ENCODE measurements at regions not wholly inside any gene's neighbourhood (a gene's known extent, or its start where the extent isn't known, plus 50 kb on each side); places are given as distances from the start of the nearest gene placed in this dataset.

- no peak for TF ChIP-seq POLR2A (IDR thresholded peaks at IDR 0.05)
- TF ChIP-seq CTCF (IDR thresholded peaks at IDR 0.05) = no peak
Observed at GRCh38 chr1:229027158-229027557, 243.8 kb upstream of the RAB4A start.

All from right lobe of liver (tissue), 4 donors.